ENCODE measurements at regions not wholly inside any gene's neighbourhood (a gene's known extent, or its start where the extent isn't known, plus 50 kb on each side); places are given as distances from the start of the nearest gene placed in this dataset.

DNA sequence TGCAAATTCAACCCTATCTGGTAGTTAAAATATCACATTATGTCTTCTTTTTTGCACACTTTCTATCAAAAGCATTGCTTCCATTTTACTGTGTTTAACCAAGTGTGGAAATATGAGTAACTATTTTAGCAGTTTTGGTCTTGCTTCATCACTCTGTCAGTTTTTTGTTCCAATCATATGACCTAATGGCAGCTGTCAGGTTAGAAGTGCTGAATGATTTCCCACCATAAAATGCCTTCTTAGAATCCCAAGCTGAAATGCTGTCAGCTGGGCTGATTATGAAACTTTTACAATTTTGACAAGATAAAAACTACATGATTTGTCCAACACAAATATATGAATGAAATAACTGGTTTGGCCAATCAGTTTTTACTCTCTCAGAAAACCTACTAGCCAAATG lies 1654.6 kb upstream of the RAG2 start:
- DNase-seq = no peak

GRCh38 chr11:38246451-38246850 lies 1648.4 kb upstream of the RAG2 start:
- no peak for DNase-seq

DNA sequence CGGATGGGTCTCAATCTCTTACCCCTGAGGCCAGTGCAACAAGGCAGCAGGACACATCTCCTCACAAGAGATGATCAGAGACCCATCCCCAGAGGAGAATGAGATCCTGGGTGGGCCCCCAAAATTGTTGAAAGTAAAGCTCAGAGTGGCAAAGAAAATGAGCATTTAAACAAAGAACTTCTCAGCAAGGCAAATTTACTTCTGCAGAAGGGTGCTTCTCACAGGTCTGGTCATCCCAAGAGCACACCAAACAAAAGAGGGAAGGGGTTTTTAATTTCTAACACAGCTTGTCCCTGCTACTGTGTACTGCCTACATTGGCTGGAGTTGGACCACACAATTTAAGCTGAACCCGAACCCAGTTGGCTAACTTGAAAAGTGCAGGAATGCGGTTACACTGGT lies 1628.6 kb upstream of the RAG2 start:
- no peak for DNase-seq

- DNase-seq = no peak
These were observed 1623.3 kb upstream of the RAG2 start for GRCh38 chr11:38221295-38221694.

DNA sequence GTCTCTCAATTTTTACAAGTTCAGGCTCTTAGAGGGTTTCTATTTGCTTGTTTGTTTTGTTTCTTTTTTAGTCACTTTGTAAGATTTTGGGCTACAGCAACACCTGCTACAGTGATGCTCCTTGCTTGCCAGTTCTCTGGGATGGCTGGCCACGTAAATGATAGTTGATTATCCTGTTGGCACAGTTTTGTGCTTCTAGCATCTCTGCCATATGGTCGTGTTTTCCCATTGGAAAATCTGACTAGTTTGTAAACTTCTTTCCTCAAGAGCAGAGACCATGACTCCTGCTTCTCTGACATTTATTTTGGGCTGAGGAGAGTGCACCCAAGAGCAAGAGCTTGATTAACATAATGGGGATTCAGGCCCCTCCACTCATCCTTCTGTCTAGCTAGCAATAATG lies 1621.6 kb upstream of the RAG2 start:
- no peak for DNase-seq

DNA sequence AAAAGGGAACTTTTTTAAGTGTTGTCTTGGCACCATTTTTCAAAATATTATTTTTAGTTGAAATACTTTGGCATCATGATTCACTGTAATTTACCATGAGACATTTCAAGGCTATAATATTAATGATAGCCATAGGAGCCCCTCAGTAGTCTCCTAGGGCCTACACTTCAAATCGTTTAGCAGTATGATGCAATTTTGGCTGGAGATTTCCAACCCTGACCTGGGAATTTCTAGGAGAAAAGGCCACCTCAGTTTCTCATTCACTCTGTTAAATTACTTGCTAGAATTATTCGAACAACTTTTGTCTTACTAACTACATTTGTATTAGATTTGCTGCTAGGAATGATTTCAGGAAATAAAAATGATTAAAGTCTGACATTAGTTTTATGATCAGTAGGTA lies 1610.9 kb upstream of the RAG2 start:
- DNase-seq = no peak

- DNase-seq = no peak
These were observed 1608.6 kb upstream of the RAG2 start for GRCh38 chr11:38206663-38207062.

GRCh38 chr11:38191101-38191500 lies 1593.1 kb upstream of the RAG2 start:
- DNase-seq = no peak

DNA sequence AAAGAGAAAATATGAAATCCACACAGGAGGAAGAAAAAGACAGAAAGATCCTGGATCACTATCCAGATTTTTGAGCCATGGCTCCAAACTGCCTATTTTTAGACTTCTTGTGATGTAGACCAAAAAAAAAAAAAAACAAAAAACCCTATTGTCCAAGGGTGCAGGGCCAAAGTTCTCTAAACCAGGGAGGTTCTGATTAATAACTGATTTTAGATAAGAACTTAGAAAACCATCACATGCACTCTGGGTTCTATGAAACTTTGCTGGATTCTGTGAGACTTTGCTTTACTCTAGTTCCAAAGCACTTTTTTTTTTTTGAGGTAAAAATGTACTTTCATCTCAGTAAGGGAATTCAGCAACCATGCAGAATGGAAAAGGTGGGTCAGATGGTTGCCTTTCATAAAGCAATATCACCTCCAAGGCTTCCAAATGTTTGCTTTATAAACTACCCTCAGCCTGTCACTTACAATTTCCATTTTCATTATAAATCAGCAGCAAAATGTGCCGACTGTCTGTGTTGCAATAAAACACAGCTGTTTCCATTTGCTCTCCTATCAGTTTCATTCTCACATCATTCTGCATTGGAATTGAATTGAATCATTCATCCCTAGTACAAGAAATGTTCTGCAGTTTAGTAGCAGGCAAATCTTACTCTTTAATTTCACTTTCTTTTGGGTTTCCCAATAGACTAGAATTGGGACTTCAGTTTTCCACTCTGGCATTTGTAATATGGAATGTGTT lies 1584.3 kb upstream of the RAG2 start:
- no peak for DNase-seq

DNA sequence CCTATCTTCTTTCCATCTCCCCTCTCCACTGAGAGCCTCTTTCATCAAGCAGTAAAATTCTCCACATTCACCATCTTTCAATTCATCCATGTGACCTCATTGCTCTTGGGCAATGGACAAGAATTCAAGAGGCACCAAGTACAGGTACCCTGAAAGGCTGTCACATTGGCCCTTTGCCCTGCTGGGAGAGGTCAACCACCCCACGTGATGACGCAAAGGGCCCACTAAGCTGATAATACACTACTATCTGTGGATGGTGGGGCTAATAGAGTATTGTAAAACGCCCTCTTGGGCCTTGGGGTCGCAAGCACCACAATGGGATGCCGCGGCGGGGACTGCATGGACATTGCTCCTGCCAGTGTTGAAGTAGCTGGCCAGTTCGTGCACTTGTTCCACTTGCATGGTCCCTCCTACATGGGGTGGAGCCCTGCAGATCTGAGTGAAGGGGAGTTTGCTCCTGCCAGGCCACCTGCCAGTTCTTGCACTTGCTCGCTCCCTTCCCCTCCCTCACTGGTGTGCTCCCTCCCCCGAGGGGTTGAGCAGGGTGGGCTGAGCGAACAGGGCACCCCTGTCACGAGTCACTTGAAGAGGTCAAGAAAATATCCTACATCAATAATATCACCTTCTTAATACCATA lies 1578.8 kb upstream of the RAG2 start:
- DNase-seq = no peak

- DNase-seq = no peak
These were observed 1575.6 kb upstream of the RAG2 start for GRCh38 chr11:38173676-38174075.

DNA sequence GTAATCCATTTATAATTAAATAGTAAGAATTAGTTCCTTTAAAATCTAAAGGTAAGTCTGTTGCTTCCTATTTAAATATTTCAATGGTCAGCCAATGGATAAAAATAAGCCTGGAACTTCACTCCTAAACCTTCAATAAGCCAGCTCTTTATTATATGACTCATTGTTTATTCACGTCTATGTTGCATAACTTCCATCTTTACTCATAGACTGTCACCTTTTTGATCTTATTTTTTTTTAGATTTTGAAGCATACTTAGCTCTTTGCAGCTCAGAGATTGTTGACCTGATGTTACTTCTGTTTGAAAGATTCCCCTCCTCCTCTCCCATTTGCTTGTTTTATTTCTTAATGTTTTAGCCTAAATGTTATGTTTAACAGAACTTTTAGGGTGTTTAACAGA lies 1571.2 kb upstream of the RAG2 start:
- no peak for DNase-seq

- DNase-seq = no peak
These were observed 1565.5 kb upstream of the RAG2 start for GRCh38 chr11:38163526-38163925.

GRCh38 chr11:38160433-38160832 lies 1562.4 kb upstream of the RAG2 start:
- no peak for DNase-seq

- no peak for DNase-seq
These were observed 1561.0 kb upstream of the RAG2 start for GRCh38 chr11:38159038-38159437.

GRCh38 chr11:38156495-38157146 lies 1558.6 kb upstream of the RAG2 start:
- no peak for DNase-seq

DNA sequence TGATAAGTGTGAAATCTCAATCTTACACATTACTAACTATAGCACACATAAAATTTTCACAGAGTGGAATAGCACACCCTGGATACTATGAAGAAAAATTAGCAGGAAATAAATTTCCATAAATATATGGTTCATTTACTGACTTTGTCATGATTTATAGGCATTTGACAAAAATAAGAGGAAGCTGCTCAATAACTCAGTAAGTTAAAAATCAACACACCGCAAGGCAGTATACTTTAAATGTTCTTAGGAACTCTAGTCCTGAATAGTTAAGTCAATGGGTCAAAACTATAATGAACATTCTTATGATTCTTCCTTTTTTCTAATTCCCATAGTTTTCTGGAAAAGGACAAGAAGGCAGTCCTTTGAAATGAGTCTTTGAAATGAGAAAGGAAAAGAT lies 1557.8 kb upstream of the RAG2 start:
- no peak for DNase-seq

DNA sequence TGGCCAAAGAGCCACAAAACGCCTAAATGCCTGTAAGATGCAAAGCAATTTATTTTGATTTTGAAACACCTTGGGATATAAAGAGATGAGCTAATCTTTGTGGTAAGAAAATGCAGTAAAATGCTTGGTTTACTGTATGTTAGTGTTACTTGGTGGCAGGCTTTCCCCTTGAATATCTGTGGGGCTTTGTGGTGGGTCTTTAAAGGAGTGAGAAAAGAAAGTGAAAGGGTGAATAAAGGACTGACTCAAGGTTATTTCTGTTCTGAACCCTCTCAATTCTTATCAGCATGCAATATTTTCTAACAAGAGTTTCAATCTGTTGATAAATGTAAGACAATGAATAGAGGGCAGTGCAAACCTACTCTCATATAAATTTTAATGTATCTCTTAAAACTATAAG lies 1555.9 kb upstream of the RAG2 start:
- no peak for DNase-seq

DNA sequence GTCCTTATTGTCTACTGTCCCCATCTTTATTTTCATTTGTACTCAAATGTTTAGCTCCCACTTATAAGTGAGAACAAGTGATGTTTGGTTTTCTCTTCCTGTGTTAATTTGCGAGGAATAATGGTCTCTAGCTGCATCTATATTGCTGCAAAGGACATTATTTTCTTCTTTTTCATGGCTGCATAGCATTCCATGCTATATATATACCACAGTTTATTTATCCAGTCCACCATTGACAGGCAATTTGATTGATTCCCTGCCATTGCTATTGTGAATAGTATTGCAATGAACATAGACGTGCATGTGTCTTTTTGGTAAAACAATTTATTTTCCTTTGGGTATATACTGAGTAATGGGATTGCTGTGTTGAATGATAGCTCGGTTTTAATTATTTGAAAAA lies 1545.8 kb upstream of the RAG2 start:
- no peak for DNase-seq

DNA sequence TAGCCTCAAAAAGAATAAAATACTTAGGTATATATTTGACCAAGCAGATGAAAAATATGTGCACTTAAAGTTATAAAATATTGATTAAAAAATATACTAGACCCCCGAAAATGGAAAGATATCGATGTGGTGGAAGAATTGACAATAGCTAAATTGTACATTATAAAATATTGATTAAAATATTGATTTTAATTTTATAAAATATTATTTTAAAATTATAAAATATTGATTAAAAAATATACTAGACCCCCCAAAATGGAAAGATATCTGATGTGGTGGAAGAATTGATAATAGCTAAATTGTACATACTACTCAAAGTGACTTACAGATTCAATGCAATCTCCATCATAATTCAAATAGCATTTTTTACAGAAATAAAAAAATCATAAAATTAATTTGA lies 1540.9 kb upstream of the RAG2 start:
- DNase-seq = no peak

DNA sequence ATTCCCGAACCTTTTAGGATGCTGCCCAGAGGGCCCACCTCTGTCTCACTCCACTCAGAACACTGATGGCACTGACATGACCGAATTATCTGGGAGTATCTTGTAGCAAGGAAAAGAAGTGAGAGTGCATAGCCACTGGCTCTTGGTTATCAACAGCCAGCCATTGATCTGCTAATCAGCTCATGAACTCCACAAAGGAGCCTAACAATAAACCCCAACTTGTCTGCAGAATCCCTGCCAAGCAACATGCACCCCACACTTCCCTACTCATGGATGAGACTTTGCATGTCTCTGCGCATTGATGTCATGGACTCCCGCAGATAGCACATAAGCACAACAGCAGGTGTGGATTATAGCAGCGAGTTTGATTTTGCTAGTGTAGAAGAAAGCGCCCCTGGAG lies 1538.9 kb upstream of the RAG2 start:
- no peak for DNase-seq

GRCh38 chr11:38131535-38131934 lies 1533.5 kb upstream of the RAG2 start:
- no peak for DNase-seq

GRCh38 chr11:38130976-38131375 lies 1532.9 kb upstream of the RAG2 start:
- DNase-seq = no peak

- DNase-seq = no peak
These were observed 1532.5 kb upstream of the RAG2 start for GRCh38 chr11:38130514-38130913.

- DNase-seq = no peak
These were observed 1525.6 kb upstream of the RAG2 start for GRCh38 chr11:38123673-38124072.

Measured in inflammatory macrophage treated with lipopolysaccharide for 1 hour (primary cell).